ENCODE measurements at regions not wholly inside any gene's neighbourhood (a gene's known extent, or its start where the extent isn't known, plus 50 kb on each side); places are given as distances from the start of the nearest gene placed in this dataset.
A peak's percentile ranks its signal among the peaks of the same experiment; 100 is the strongest.
"Not testable (repeated sequence)": the region's sequence is repeated elsewhere in the genome, so short reads cannot be mapped to it uniquely, and the experiment has no call there.

DNA sequence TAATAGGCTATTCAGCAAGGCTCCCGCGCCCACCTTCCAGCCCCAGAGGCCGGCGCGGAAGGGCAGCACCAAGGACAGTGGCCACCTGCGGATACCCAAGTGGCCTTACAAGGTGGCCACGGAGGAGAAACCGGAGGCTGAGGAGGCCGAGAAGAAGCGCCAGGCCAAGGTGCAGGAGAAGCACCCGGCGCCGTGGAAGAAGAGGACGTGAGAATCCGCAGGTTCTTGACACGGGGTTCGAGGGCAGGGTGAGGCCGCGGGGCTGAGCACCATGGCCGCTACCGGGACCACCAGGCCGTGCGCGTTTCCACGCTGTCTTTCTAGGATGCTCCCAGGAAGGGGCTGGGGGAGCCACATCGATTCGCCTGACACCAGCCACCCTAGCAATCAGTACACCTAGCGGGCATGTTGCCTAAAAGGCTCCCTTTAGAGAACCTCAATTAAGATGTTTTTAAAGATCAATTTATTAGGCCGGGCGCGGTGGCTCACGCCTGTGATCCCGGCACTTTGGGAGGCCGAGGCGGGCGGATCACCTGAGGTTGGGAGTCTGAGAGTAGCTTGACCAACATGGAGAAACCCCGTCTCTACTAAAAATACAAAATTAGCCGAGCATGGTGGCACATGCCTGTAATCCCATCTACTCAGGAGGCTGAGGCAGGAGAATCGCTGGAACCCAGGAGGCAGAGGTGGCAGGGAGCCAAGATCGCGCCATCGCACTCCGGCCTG, 134.3 kb upstream of the OR4C13 start:
- DNase-seq, result not testable (repeated sequence)

GRCh38 chr11:49823188-49823587, 129.0 kb upstream of the OR4C13 start:
- not testable (repeated sequence) for DNase-seq

GRCh38 chr11:49850541-49850940, 101.7 kb upstream of the OR4C13 start:
- not testable (repeated sequence) for DNase-seq

GRCh38 chr11:49851511-49851910, 100.7 kb upstream of the OR4C13 start:
- DNase-seq, result no peak

DNA sequence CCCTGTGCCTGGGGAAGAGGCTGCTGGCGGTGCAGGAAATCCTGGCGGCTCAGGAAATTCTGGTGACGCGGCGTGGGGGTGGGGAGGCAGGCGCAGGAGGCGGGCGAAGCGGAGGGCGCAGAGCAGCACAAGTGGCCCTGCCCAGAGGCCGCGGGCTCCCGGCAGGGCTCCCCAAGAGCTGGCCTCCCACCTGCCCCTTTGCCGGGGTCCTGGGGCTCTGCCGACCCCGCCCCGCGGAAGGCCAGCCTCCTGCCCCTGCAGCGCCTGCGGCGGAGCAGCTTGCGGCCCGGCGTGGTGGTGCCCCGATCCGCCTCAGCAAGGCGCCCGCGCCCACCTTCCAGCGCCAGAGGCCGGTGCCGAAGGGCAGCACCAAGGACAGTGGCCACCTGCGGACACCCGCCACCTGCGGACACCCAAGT, 100.2 kb upstream of the OR4C13 start:
- peak in 4 of 56 donors; percentile 1 to 6 (median 2) for DNase-seq

DNA sequence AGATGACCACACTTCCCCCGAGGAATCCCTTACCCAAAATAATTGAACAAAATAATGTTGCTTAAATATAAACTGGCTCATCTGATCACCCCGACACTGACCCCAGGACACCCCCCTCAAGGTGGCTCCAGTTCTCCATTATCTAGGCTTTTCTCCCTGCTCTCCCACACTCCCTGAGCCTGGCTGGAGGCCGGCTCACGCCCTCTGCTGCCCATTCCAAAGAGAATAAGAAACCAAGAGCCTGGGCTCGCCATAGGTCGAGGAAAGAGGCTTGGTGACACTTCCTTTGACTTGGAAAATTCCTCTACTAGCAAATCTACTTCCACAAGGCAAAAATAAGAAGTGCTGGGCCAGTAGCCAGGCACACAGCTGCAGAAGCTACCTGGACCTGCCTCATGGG, 63.3 kb upstream of the OR4C13 start:
- DNase-seq, result not testable (repeated sequence)

DNA sequence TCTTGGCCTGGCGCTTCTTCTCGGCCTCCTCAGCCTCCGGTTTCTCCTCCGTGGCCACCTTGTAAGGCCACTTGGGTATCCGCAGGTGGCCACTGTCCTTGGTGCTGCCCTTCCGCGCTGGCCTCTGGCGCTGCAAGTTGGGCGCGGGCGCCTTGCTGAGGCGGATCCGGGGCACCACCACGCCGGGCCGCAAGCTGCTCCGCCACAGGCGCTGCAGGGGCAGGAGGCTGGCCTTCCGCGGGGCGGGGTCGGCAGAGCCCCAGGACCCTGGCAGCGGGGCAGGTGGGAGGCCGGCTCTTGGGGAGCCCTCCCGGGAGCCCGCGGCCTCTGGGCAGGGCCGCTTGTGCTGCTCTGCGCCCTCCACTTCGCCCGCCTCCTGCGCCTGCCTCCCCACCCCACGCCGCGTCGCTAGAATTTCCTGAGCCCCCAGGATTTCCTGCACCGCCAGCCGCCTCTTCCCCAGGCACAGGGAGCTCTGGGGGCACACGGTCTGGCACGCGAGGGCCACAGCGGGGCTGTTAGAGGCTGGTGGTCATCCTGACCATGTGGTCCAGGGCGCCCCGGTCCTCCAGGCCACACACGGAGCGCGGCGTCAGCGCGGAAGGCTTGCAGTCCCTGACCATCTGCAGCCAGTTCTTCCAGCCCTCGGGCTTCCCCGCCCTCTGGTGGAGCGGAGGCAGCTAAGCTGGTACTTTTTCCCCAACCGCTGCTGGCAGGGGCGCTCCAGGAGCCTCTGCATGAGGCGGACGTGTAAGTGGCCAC, 60.1 kb upstream of the OR4C13 start:
- not testable (repeated sequence) for DNase-seq

DNA sequence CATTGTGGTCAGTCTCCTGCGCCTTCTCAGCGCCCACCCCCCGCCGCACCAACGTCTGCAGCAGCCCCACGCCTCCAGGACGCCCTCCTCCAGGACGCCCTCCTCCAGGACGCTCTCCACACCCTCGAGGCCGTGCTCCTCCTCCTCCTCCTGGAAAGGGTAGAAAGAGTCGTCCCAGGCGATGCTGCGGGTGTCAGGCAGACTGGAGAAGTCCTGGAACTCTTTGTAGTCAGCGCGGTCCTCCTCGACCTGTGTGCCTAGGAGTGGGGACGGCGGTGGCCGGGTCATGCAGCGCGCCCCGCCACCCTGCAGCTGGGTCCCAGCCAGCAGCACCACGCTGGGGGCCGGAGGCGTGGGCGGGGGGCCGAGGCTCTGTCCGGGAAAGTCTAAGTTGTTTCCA, 58.7 kb upstream of the OR4C13 start:
- DNase-seq, result not testable (repeated sequence)

All from nucleus accumbens (tissue), 56 donors.